Upper lobe of right lung (tissue), 1 donor: ENCODE measurements at regions not wholly inside any gene's neighbourhood (a gene's known extent, or its start where the extent isn't known, plus 50 kb on each side); places are given as distances from the start of the nearest gene placed in this dataset.
A peak's percentile ranks its signal among the peaks of the same experiment; 100 is the strongest.

Source experiments
- ATAC-seq: fragments of 200-7000 bp; cut with Tn5 transposase; one replicate; pipeline ENCODE4 v1.9.1; 2020; ENCODE audit warnings: mild to moderate bottlenecking, moderate library complexity
- DNase-seq: peaks from one replicate; pipeline ENCODE4 v3.0.0-alpha.2; 2020
- H3K27ac ChIP-seq: fragments of 200-600 bp; one replicate; pipeline ENCODE4 v1.8.0; 2022
- H3K27me3 ChIP-seq: fragments of 200-600 bp; one replicate; pipeline ENCODE4 v1.8.0; 2022; ENCODE audit warnings: mild to moderate bottlenecking
- H3K36me3 ChIP-seq: fragments of 200-600 bp; one replicate; pipeline ENCODE4 v1.8.0; 2022
- H3K4me1 ChIP-seq: fragments of 200-600 bp; one replicate; pipeline ENCODE4 v1.8.0; 2022
- H3K4me3 ChIP-seq: fragments of 200-600 bp; one replicate; pipeline ENCODE4 v1.8.0; 2022; ENCODE audit warnings: mild to moderate bottlenecking
- H3K9me3 ChIP-seq: fragments of 200-600 bp; one replicate; pipeline ENCODE4 v1.8.0; 2022
- CTCF ChIP-seq: fragments of 200-600 bp; IDR thresholded peaks from one replicate; pipeline ENCODE4 v1.8.0; 2022; ENCODE audit warnings: antibody characterized with exemption
- intact Hi-C: fragments of 100-400 bp; cut with DNase I; formaldehyde crosslinking; loops from one replicate; pipeline ENCODE4 v1.11.0; 2022
- donor health status: DM: no; HTN: yes; CAD: no; lungs with severe emphysema.

- H3K27ac ChIP-seq, result no peak overlapping the region
- no peak for ATAC-seq
- no peaks in the 10 kb centered on the region for H3K4me1 ChIP-seq
- no peak for TF ChIP-seq CTCF
- no peaks in the 10 kb centered on the region for H3K9me3 ChIP-seq
- H3K27me3 ChIP-seq, result no peaks in the 10 kb centered on the region
- intact Hi-C loops, result no loop called here
- H3K4me3 ChIP-seq, result no peak overlapping the region
- no peaks in the 10 kb centered on the region for H3K36me3 ChIP-seq
- DNase-seq, result no peak
These were observed 274.1 kb downstream of the HAUS1 start for GRCh38 chr18:46378126-46378863.

GRCh38 chr18:46378864-46379207 lies 274.7 kb downstream of the HAUS1 start:
- H3K4me3 ChIP-seq, result no peak overlapping the region
- intact Hi-C loops, result no loop called here
- ATAC-seq (no peak), DNase-seq (no peak)
- H3K27me3 ChIP-seq, result no peaks in the 10 kb centered on the region
- H3K4me1 ChIP-seq, result no peaks in the 10 kb centered on the region
- H3K36me3 ChIP-seq, result no peaks in the 10 kb centered on the region
- H3K9me3 ChIP-seq, result no peaks in the 10 kb centered on the region
- no peak overlapping the region for H3K27ac ChIP-seq
- no peak for TF ChIP-seq CTCF

GRCh38 chr18:46379323-46379950 lies 275.3 kb downstream of the HAUS1 start:
- no peaks in the 10 kb centered on the region for H3K4me1 ChIP-seq
- no peaks in the 10 kb centered on the region for H3K9me3 ChIP-seq
- no peak overlapping the region for H3K4me3 ChIP-seq
- no peak overlapping the region for H3K27ac ChIP-seq
- no peaks in the 10 kb centered on the region for H3K27me3 ChIP-seq
- no peaks in the 10 kb centered on the region for H3K36me3 ChIP-seq
- ATAC-seq (no peak), DNase-seq (no peak)
- intact Hi-C loops, result no loop called here
- TF ChIP-seq CTCF, result no peak

- Histone ChIP-seq H3K27me3 (no peaks in the 10 kb centered on the region), H3K4me3 (no peak overlapping the region), H3K27ac (no peak overlapping the region), H3K36me3 (no peaks in the 10 kb centered on the region), H3K9me3 (no peaks in the 10 kb centered on the region), H3K4me1 (peaks cover 16% of the 10 kb centered on the region)
- intact Hi-C loops, result no loop called here
- DNase-seq (no peak), ATAC-seq (no peak)
- no peak for TF ChIP-seq CTCF
These were observed 271.9 kb downstream of the LOXHD1 start for GRCh38 chr18:46385124-46385523.

GRCh38 chr18:46386788-46387187 lies 270.2 kb downstream of the LOXHD1 start:
- no peak overlapping the region for H3K4me3 ChIP-seq
- intact Hi-C loops, result no loop called here
- no peaks in the 10 kb centered on the region for H3K36me3 ChIP-seq
- no peaks in the 10 kb centered on the region for H3K9me3 ChIP-seq
- no peaks in the 10 kb centered on the region for H3K27me3 ChIP-seq
- ATAC-seq, result peak; percentile 61
- TF ChIP-seq CTCF, result no peak
- H3K27ac ChIP-seq, result no peak overlapping the region
- no peak for DNase-seq
- peaks cover 16% of the 10 kb centered on the region for H3K4me1 ChIP-seq
